GM12874 (cell line): ENCODE measurements at regions not wholly inside any gene's neighbourhood (a gene's known extent, or its start where the extent isn't known, plus 50 kb on each side); places are given as distances from the start of the nearest gene placed in this dataset.

Experiments used
- TF ChIP-seq, protein P1 (sequence below): IDR thresholded peaks from 2 replicates; pipeline ENCODE4 v1.5.1; 2011; ENCODE audit warnings: low read depth, mild to moderate bottlenecking, control low read depth, low read length, moderate library complexity; ENCODE audit not compliant: insufficient read depth

DNA sequence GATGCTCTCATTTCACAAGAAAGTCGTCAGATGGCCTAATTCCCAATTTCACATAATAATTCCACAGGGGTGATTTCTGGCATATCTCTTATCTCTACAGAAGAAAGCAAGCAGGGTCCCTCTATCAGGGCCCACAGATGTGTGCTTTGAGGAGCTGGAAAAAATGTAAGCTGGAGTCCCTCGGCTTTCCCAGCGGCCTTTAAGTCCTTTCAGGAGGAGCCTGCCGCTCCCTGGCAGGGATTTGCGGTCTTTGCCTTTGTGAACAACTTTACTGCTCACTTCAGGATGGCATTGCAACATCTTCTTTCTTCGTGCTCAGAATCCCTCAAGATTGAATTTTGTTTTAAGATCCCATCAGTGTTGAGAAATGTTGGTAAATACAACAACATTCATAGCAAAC, 83.0 kb downstream of the FZD10 start:
- TF ChIP-seq, protein P1, sequence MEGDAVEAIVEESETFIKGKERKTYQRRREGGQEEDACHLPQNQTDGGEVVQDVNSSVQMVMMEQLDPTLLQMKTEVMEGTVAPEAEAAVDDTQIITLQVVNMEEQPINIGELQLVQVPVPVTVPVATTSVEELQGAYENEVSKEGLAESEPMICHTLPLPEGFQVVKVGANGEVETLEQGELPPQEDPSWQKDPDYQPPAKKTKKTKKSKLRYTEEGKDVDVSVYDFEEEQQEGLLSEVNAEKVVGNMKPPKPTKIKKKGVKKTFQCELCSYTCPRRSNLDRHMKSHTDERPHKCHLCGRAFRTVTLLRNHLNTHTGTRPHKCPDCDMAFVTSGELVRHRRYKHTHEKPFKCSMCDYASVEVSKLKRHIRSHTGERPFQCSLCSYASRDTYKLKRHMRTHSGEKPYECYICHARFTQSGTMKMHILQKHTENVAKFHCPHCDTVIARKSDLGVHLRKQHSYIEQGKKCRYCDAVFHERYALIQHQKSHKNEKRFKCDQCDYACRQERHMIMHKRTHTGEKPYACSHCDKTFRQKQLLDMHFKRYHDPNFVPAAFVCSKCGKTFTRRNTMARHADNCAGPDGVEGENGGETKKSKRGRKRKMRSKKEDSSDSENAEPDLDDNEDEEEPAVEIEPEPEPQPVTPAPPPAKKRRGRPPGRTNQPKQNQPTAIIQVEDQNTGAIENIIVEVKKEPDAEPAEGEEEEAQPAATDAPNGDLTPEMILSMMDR: no peak

DNA sequence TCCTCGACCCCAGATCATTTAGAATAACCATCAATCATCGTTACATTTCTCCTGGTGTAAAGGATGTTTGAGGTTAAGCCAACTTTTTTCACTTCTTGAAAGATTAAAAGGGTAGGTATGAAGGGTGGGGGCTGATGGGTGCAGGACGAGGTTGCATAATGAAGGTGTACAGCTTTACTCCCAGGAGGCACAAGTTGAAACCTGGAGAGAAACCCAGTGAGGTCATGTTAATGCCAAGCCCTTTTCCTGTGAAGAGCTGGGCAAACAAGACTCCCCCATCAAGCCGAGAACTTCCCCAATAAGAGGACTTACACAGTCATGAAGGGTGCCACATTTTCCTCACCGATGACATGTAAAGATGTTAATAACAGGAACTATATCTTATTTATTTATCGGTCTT, 84.3 kb downstream of the FZD10 start:
- TF ChIP-seq, protein P1: no peak

DNA sequence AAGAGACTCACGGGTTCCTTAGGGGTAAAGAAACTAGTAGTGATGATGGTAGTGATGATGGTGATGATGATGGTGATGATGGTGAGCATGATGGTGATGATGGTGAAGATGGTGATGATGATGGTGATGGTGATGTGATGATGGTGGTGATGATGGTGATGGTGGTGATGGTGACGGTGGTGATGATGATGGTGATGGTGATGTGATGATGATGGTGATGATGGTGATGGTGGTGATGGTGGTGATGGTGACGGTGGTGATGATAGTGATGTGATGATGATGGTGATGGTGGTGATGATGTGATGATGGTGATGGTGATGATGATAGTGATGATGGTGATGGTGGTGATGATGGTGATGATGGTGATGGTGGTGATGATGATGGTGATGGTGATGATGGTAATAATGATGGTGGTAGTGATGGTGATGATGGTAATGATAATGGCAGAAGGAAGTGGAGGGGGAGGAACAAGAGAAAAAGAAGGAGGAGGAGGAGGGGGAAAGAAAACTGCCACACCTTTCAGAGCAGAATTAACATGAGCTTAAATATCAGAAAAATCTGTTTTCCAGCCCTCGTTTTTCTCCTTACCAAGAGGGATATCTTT, 85.5 kb downstream of the FZD10 start:
- TF ChIP-seq, protein P1: no peak

DNA sequence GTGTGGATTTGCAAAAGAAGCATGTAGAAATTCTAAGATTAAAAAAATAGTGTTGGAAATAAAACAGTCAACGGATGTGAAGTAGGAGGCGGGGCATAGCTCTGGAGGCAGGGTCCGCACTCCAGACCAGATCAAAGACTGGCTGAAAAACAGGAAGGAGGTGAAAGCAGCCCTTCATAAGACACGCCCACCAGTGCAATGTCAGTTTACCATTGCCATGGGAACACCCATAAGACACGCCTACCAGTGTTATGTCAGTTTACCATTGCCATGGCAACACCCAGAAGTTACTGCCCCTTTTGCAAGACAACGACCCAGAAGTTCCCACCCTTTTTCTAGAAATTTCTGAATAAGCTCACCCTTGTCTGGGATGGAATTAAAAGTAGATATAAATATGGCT, 87.1 kb downstream of the FZD10 start:
- TF ChIP-seq, protein P1: no peak

DNA sequence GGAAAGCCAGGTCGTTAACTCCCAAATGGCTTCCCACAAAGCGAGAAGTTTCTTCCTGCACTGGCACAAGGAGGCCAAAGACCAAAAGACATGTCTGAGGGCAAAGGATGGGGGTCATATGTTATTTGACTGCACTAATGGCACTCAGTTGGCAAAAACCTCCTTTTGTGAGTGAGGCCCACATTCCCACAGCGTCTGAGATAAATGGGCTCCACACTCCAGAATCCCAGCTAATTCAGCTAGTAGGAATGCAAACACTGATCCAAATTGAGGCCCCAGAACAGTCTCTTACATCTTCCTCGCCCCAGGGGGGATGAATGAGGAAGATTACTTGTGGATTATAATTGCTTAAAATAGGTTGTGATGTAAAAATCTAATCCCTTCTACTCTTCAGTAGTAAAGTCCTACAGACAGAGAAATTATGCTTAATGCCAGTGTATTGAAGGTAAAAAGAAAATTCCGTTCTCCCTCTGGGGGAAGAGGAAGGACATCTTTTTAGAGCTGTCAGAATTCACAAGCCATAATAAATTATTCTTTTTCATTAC, 86.4 kb upstream of the PIWIL1 start:
- TF ChIP-seq, protein P1: no peak

DNA sequence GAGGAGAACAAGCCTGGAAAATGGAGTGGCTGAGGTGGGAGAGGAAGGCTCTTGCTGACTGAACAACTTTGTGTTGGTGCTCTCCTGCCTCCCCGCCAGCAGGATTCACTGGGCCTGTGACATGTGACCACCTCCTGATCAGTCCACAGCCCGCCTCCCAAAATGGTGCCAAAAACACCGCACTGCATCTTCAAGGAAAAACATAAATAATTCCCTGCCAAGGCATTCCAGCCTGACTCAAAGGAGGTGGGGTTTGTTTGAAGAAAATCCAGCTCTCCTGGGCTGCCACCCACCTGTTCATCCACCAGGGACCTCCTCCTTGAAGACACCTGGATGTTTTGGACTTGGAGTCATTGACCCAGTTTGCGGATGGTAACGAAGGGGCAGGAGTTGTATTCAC, 83.8 kb upstream of the PIWIL1 start:
- TF ChIP-seq, protein P1: no peak

DNA sequence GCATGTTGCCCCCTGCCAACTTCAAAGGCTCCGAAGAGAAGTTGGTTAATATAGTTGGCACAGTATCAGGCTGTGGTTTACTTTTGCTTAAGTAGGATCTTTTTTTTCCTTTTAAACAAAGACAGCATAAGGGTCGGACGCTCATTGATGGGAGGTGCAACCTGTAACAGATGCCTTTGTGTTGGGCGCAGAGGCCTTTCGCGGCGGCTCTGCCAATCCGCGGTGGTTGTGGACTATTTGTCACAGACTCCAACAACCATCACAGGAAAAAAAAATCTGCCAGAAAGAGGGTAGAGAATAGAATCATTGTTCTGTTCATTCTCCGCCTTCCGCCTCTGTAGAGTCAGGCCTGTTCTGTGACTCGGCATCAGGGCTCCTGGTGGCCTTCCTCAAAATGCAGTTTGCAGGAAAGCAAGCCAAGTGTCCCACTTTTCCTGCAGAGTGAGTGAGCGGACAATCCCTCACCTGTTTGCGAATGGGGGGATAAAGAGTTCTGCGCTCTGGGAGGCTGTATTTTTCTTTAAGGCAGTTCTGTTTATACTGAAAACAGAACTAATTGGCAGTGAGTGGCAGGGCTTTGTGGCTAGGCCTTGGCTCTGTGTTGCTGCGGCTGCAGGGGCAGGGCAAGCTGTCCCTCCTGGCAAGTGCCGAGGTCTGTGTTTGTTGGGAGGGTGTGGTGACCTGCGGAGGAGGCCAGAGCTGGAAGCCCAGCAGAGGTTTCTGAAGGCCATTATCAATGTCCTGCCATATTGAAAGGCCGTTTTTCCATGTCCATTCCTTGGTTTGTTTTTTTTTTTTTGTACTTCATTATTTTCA, 83.0 kb upstream of the PIWIL1 start:
- TF ChIP-seq, protein P1: no peak
